Left ventricle myocardium inferior (tissue), 1 donor: ENCODE measurements at regions not wholly inside any gene's neighbourhood (a gene's known extent, or its start where the extent isn't known, plus 50 kb on each side); places are given as distances from the start of the nearest gene placed in this dataset.

Experiments used
- DNase-seq: peaks from one replicate; pipeline ENCODE4 v3.0.0-alpha.2; 2020
- H3K27ac ChIP-seq: fragments of 200-600 bp; replicated peaks from 2 replicates; pipeline ENCODE4 v1.8.0; 2021
- H3K27me3 ChIP-seq: fragments of 200-600 bp; 2 replicates; pipeline ENCODE4 v1.8.0; 2021; ENCODE audit warnings: low read depth
- H3K36me3 ChIP-seq: fragments of 200-600 bp; 2 replicates; pipeline ENCODE4 v1.8.0; 2021
- H3K4me1 ChIP-seq: fragments of 200-600 bp; 2 replicates; pipeline ENCODE4 v1.8.0; 2021
- H3K4me3 ChIP-seq: fragments of 200-600 bp; 2 replicates; pipeline ENCODE4 v1.8.0; 2021; ENCODE audit warnings: mild to moderate bottlenecking, moderate library complexity
- H3K9me3 ChIP-seq: fragments of 200-600 bp; replicated peaks from 2 replicates; pipeline ENCODE4 v1.8.0; 2021
- intact Hi-C: fragments of 100-400 bp; cut with micrococcal nuclease; formaldehyde crosslinking; loops from one replicate; pipeline ENCODE4 v1.11.0; 2022
- TF ChIP-seq, protein P1 (sequence below): fragments of 200-600 bp; IDR thresholded peaks from 2 replicates; pipeline ENCODE4 v1.8.0; 2021; ENCODE audit warnings: antibody characterized with exemption, mild to moderate bottlenecking, borderline replicate concordance
- donor health status: DM: no; HTN: yes; CAD: no; lungs with severe emphysema.

- Histone ChIP-seq H3K36me3 (no peaks in the 10 kb centered on the region), H3K4me3 (no peak overlapping the region), H3K27me3 (no peaks in the 10 kb centered on the region), H3K27ac (no peak overlapping the region), H3K9me3 (no peaks in the 10 kb centered on the region), H3K4me1 (no peaks in the 10 kb centered on the region)
- intact Hi-C loops, result no loop called here
- TF ChIP-seq, protein P1, sequence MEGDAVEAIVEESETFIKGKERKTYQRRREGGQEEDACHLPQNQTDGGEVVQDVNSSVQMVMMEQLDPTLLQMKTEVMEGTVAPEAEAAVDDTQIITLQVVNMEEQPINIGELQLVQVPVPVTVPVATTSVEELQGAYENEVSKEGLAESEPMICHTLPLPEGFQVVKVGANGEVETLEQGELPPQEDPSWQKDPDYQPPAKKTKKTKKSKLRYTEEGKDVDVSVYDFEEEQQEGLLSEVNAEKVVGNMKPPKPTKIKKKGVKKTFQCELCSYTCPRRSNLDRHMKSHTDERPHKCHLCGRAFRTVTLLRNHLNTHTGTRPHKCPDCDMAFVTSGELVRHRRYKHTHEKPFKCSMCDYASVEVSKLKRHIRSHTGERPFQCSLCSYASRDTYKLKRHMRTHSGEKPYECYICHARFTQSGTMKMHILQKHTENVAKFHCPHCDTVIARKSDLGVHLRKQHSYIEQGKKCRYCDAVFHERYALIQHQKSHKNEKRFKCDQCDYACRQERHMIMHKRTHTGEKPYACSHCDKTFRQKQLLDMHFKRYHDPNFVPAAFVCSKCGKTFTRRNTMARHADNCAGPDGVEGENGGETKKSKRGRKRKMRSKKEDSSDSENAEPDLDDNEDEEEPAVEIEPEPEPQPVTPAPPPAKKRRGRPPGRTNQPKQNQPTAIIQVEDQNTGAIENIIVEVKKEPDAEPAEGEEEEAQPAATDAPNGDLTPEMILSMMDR, result no peak
- no peak for DNase-seq
Observed at GRCh38 chr9:19994296-19994695, 205.5 kb upstream of the SLC24A2 start.

DNA sequence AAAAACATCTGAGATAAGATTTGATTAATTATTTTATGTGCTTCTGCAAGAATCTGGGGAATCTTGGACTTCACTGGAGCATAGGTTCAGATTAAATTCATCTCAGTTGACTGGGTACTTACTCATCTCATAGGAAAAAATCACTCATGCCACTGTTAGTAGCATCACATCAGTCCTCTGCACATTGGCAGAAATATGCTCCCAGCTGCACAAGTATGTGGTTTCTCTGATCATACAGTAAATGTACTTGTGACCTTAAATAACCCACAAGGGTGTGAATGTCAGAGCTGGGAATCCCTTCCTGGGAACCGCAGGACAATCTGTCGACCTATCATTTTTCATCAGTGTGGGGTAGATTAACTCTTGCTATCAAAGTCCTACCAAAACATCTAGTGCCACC lies 203.7 kb upstream of the SLC24A2 start:
- Histone ChIP-seq H3K9me3 (no peaks in the 10 kb centered on the region), H3K27ac (no peak overlapping the region), H3K4me3 (no peak overlapping the region), H3K27me3 (no peaks in the 10 kb centered on the region), H3K36me3 (no peaks in the 10 kb centered on the region), H3K4me1 (no peaks in the 10 kb centered on the region)
- no peak for DNase-seq
- TF ChIP-seq, protein P1, result no peak
- intact Hi-C loops, result no loop called here

DNA sequence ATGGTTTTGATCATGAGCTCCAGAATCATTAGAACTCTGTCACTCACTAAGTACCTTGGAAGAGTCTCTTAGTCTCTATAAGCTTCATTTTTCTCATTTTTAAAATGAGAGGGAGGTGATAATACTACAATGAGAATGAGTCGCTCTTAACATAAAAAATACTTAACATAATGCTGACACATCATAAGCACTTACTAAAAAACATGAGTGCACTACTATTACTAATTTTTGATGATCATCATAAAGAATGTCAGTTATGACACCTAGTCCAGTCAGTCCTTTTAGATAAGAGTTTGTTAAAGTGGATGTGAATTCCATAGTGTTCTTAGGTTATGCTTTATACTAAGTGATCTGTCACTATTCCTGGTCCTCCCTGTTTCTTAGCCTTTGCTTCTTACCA lies 200.4 kb upstream of the SLC24A2 start:
- Histone ChIP-seq H3K4me3 (no peak overlapping the region), H3K27me3 (no peaks in the 10 kb centered on the region), H3K9me3 (no peaks in the 10 kb centered on the region), H3K27ac (no peak overlapping the region), H3K4me1 (no peaks in the 10 kb centered on the region), H3K36me3 (no peaks in the 10 kb centered on the region)
- TF ChIP-seq, protein P1, result no peak
- DNase-seq, result no peak
- intact Hi-C loops, result no loop called here

GRCh38 chr9:19988281-19988680 lies 199.4 kb upstream of the SLC24A2 start:
- no peaks in the 10 kb centered on the region for H3K9me3 ChIP-seq
- intact Hi-C loops, result no loop called here
- no peak overlapping the region for H3K27ac ChIP-seq
- TF ChIP-seq, protein P1, result no peak
- H3K4me3 ChIP-seq, result no peak overlapping the region
- H3K4me1 ChIP-seq, result no peaks in the 10 kb centered on the region
- no peak for DNase-seq
- no peaks in the 10 kb centered on the region for H3K27me3 ChIP-seq
- H3K36me3 ChIP-seq, result no peaks in the 10 kb centered on the region

DNA sequence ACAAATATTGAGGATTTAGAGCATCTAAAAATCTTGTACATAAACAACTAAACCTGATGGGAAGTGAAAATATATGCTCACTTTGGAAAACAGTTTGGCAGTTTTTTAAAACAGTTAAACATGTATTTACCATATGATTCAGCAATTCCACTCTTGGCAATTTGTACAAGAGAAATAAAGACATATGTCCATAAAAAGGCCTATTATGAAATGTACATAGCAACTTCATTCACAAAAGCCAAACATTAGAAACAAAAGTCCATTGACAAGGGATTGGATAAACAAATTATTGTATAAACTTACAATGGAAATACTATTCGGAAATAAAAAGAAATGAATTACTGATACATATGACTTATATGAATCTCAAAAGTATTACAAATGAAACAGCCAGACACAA lies 196.2 kb upstream of the SLC24A2 start:
- no peaks in the 10 kb centered on the region for H3K36me3 ChIP-seq

More for the DNA sequence above, 196.2 kb upstream of the SLC24A2 start:
- no peak for DNase-seq
- Histone ChIP-seq H3K4me1 (no peaks in the 10 kb centered on the region), H3K9me3 (no peaks in the 10 kb centered on the region), H3K27me3 (no peaks in the 10 kb centered on the region), H3K4me3 (no peak overlapping the region), H3K27ac (no peak overlapping the region)
- TF ChIP-seq, protein P1, result no peak
- intact Hi-C loops, result no loop called here
